SK-N-SH (cell line): ENCODE measurements at regions not wholly inside any gene's neighbourhood (a gene's known extent, or its start where the extent isn't known, plus 50 kb on each side); places are given as distances from the start of the nearest gene placed in this dataset.

ENCODE experiments used
- CTCF ChIA-PET: fragments of 300-600, 350-600 bp; formaldehyde crosslinking; extraction: SDS; loops from one replicate; lab custom pipeline; 2021; lab: Yijun Ruan, JAX
- POLR2A ChIA-PET: fragments of 350-600 bp; sonication (Branson Sonifier 250); formaldehyde crosslinking; extraction: SDS; loops from one replicate; lab custom pipeline; 2020; ENCODE audit warnings: antibody characterized with exemption, inconsistent platforms; lab: Yijun Ruan, JAX
- DNase-seq: peaks from one replicate; pipeline ENCODE4 v3.0.0; 2012
- H2AFZ ChIP-seq: fragments of 200-600 bp; sonication (generic); 2 replicates; pipeline ENCODE4 v1.8.1; 2016; ENCODE audit warnings: antibody characterized with exemption, mild to moderate bottlenecking, low read depth
- H3F3A ChIP-seq: fragments of 200-600 bp; sonication (generic); replicated peaks from 2 replicates; pipeline ENCODE3; 2016; ENCODE audit warnings: antibody characterized with exemption, mild to moderate bottlenecking; ENCODE audit not compliant: insufficient read depth
- H3K27ac ChIP-seq, 2 experiments: fragments of 200-500 bp in 1 of 2; fragments of 200-600 bp in 1 of 2; sonication (Bioruptor generic) in 1 of 2; sonication (generic), shearing (Covaris generic) in 1 of 2; 2 replicates each; pipeline versions ENCODE4 v1.5.1 to v1.6.1; 2014 to 2016; ENCODE audit warnings: low read depth in 2 of 2, inconsistent platforms in 1 of 2, low read length in 1 of 2, mild to moderate bottlenecking in 1 of 2, mixed read lengths in 1 of 2
- H3K27me3 ChIP-seq: fragments of 200-600 bp; sonication (generic), shearing (Covaris generic); 2 replicates; pipeline ENCODE4 v1.6.1; 2016; ENCODE audit warnings: mixed run types; ENCODE audit not compliant: insufficient read depth
- H3K36me3 ChIP-seq, 2 experiments: fragments of 200-500 bp in 1 of 2; fragments of 200-600 bp in 1 of 2; sonication (Bioruptor generic) in 1 of 2; sonication (generic) in 1 of 2; replicated peaks in 1 of 2; 2 replicates each; pipeline versions ENCODE3 to v1.5.1; 2014 to 2016; ENCODE audit warnings: low read length in 1 of 2, mild to moderate bottlenecking in 1 of 2; ENCODE audit not compliant: insufficient read depth in 2 of 2, control insufficient read depth in 1 of 2
- H3K4me1 ChIP-seq, 2 experiments: fragments of 200-500 bp in 1 of 2; fragments of 200-600 bp in 1 of 2; sonication (Bioruptor generic) in 1 of 2; sonication (generic), shearing (Covaris generic) in 1 of 2; 2 replicates each; pipeline versions ENCODE4 v1.5.1 to v1.6.1; 2014 to 2016; ENCODE audit warnings: low read depth in 1 of 2, low read length in 1 of 2, mixed run types in 1 of 2; ENCODE audit not compliant: insufficient read depth in 2 of 2, control insufficient read depth in 1 of 2
- H3K4me2 ChIP-seq: fragments of 200-600 bp; sonication (generic), shearing (Covaris generic); 2 replicates; pipeline ENCODE4 v1.6.1; 2017; ENCODE audit warnings: mixed run types
- H3K4me3 ChIP-seq, 2 experiments: fragments of 200-500 bp in 1 of 2; fragments of 200-600 bp in 1 of 2; sonication (Bioruptor generic) in 1 of 2; sonication (generic), shearing (Covaris generic) in 1 of 2; 2 replicates each; pipeline versions ENCODE4 v1.5.1 to v1.8.1; 2014 to 2016; ENCODE audit warnings: low read depth in 2 of 2, inconsistent platforms in 1 of 2, low read length in 1 of 2, mild to moderate bottlenecking in 1 of 2, mixed read lengths in 1 of 2, moderate library complexity in 1 of 2
- H3K79me2 ChIP-seq: fragments of 200-600 bp; sonication (generic); 2 replicates; pipeline ENCODE4 v1.8.1; 2017; ENCODE audit warnings: mild to moderate bottlenecking; ENCODE audit not compliant: insufficient read depth
- H3K9ac ChIP-seq: fragments of 200-600 bp; sonication (generic); 2 replicates; pipeline ENCODE4 v1.6.1; 2017; ENCODE audit warnings: mixed run types
- H3K9me2 ChIP-seq: fragments of 200-600 bp; sonication (generic); 2 replicates; pipeline ENCODE4 v1.6.1; 2017; ENCODE audit warnings: mixed run types
- H3K9me3 ChIP-seq: fragments of 200-600 bp; sonication (generic); 2 replicates; pipeline ENCODE4 v1.6.1; 2017; ENCODE audit warnings: mixed run types, mild to moderate bottlenecking, moderate library complexity
- H4K20me1 ChIP-seq: fragments of 200-600 bp; sonication (generic); 2 replicates; pipeline ENCODE4 v1.6.1; 2017; ENCODE audit warnings: mild to moderate bottlenecking, mixed run types; ENCODE audit not compliant: insufficient read depth
- EZH2phosphoT487 ChIP-seq: fragments of 200-600 bp; sonication (generic); IDR thresholded peaks from 2 replicates; pipeline ENCODE4 v1.6.1; 2017; ENCODE audit warnings: low read depth, mixed run types, mild to moderate bottlenecking, antibody characterized with exemption, moderate library complexity, borderline replicate concordance
- POLR2AphosphoS5 ChIP-seq: IDR thresholded peaks from 2 replicates; pipeline ENCODE4 v1.6.1; 2012; ENCODE audit warnings: low read depth, low read length
- RAD21 ChIP-seq: IDR thresholded peaks from 2 replicates; pipeline ENCODE4 v1.6.1; 2012; ENCODE audit warnings: mild to moderate bottlenecking, low read length
- REST ChIP-seq: IDR thresholded peaks from 2 replicates; pipeline ENCODE4 v1.6.1; 2012; ENCODE audit warnings: mild to moderate bottlenecking, low read depth, low read length, moderate library complexity
- SIN3A ChIP-seq: IDR thresholded peaks from 2 replicates; pipeline ENCODE4 v1.6.1; 2012; ENCODE audit warnings: low read depth, mild to moderate bottlenecking, low read length, moderate library complexity, borderline replicate concordance
- TCF12 ChIP-seq: IDR thresholded peaks from 2 replicates; pipeline ENCODE4 v1.4.0; 2012
- USF2 ChIP-seq: fragments of 150-350 bp; IDR thresholded peaks from 2 replicates; pipeline ENCODE4 v1.6.1; 2017; ENCODE audit warnings: antibody characterized with exemption, low read length, low read depth, borderline replicate concordance
- WGBS: methylation state at CpG from one replicate; pipeline ENCODE4 v1.1.6; 2017; ENCODE audit warnings: low lambda C conversion rate; 5-methylcytosine and 5-hydroxymethylcytosine counted together

- Histone ChIP-seq H3F3A (peaks cover 27% of the 10 kb centered on the region), H3K79me2 (no peaks in the 10 kb centered on the region), H3K9ac (no peak overlapping the region), H4K20me1 (no peaks in the 10 kb centered on the region), H3K36me3 (no peaks in the 10 kb centered on the region), H3K4me2 (no peak overlapping the region), H2AFZ (no peak overlapping the region), H3K4me3 (no peak overlapping the region), H3K9me2 (no peaks in the 10 kb centered on the region), H3K9me3 (no peaks in the 10 kb centered on the region), H3K27ac (no peak overlapping the region), H3K4me1 (peaks cover 0 to 10% of the 10 kb centered on the region in 2 experiments; a peak in 3 of 4 replicates), H3K27me3 (no peaks in the 10 kb centered on the region)
- ChIA-PET POLR2A (no interaction called here), CTCF (interaction anchor here (0.9 to 9.0 kb wide), 2 partner anchors 369 to 373 kb away, joined by 3 to 87 read pairs; no protein-coding TSS in a partner anchor)
- WGBS = 68% methylated on average over 3 of the region's 3 CpGs
- no peak for DNase-seq
- TF ChIP-seq RAD21 = no peak
- TF ChIP-seq TCF12 = no peak
- TF ChIP-seq POLR2AphosphoS5 = no peak
Observed at GRCh38 chr5:34526682-34527305, 129.3 kb upstream of the RAI14 start.

- TF ChIP-seq EZH2phosphoT487 (no peak), SIN3A (no peak), REST (no peak), USF2 (no peak)
- Histone ChIP-seq H3K4me1 (peaks cover 3 to 19% of the 10 kb centered on the region in 2 experiments; a peak in 3 of 4 replicates), H3K27me3 (no peaks in the 10 kb centered on the region), H3K4me3 (no peak overlapping the region), H3F3A (peaks cover 36% of the 10 kb centered on the region), H3K9me3 (no peaks in the 10 kb centered on the region), H3K9me2 (no peaks in the 10 kb centered on the region), H2AFZ (0 out of 2 replicates have a peak overlapping the region, but pooled peaks have one; percentile 50), H3K79me2 (no peaks in the 10 kb centered on the region), H3K27ac (no peak overlapping the region), H3K9ac (no peak overlapping the region), H3K36me3 (no peaks in the 10 kb centered on the region), H4K20me1 (no peaks in the 10 kb centered on the region), H3K4me2 (peak overlapping the region; percentile 12; the same call in 1 of the 2 replicates)
- WGBS = 62% methylated on average over 10 of the region's 10 CpGs
- CTCF ChIA-PET = interaction anchor here (9.0 kb wide), 1 partner anchor 370 kb away, joined by 87 read pairs; no protein-coding TSS in a partner anchor
- POLR2A ChIA-PET = no interaction called here
- DNase-seq = no peak
Observed at GRCh38 chr5:34529581-34530331, 126.4 kb upstream of the RAI14 start.
